Panc1 (cell line): ENCODE measurements at regions not wholly inside any gene's neighbourhood (a gene's known extent, or its start where the extent isn't known, plus 50 kb on each side); places are given as distances from the start of the nearest gene placed in this dataset.

Experiments
- ATAC-seq: fragments of 200-7000 bp; cut with Tn5 transposase; 2 replicates; pipeline ENCODE4 v1.9.1; 2020; ENCODE audit warnings: mild to moderate bottlenecking, moderate library complexity
- BruUV-seq: library from RNA; stranded (reverse); fragments of 400-500 nt; replicated peaks from 2 replicates; lab custom pipeline; 2021; lab: Mats Ljungman, UMichigan
- CTCF ChIA-PET: fragments of 300-600 bp; sonication (Branson Sonifier 250); formaldehyde crosslinking; loops from one replicate; lab custom pipeline; 2022; ENCODE audit warnings: antibody characterized with exemption; lab: Charles Lee
- POLR2A ChIA-PET: fragments of 300-600 bp; sonication (Branson Sonifier 250); formaldehyde crosslinking; loops from one replicate; lab custom pipeline; 2022; ENCODE audit warnings: antibody characterized with exemption; lab: Charles Lee
- DNase-seq: peaks from one replicate; pipeline ENCODE4 v3.0.0-alpha.2; 2010; ENCODE audit warnings: low read depth, low spot score
- H3K27ac ChIP-seq: 2 replicates; pipeline ENCODE4 v1.5.1; 2011; ENCODE audit warnings: mild to moderate bottlenecking, low read length, inconsistent platforms
- H3K27me3 ChIP-seq: fragments of 200-500 bp; sonication (Bioruptor generic); 2 replicates; pipeline ENCODE4 v1.6.0; 2014; ENCODE audit warnings: low read length, inconsistent platforms; ENCODE audit not compliant: control insufficient read depth, insufficient read depth
- H3K36me3 ChIP-seq: fragments of 200-500 bp; sonication (Bioruptor generic); 2 replicates; pipeline ENCODE4 v1.5.1; 2014; ENCODE audit warnings: inconsistent platforms, mild to moderate bottlenecking, low read length, moderate library complexity; ENCODE audit not compliant: control insufficient read depth, insufficient read depth
- H3K4me1 ChIP-seq: 2 replicates; pipeline ENCODE4 v1.5.1; 2011; ENCODE audit warnings: inconsistent platforms, mild to moderate bottlenecking, low read length, moderate library complexity; ENCODE audit not compliant: control insufficient read depth, insufficient read depth
- H3K4me3 ChIP-seq, 2 experiments: 2 replicates each; pipeline ENCODE4 v1.5.1; 2011 to 2012; ENCODE audit warnings: low read depth in 2 of 2, low read length in 2 of 2, mild to moderate bottlenecking in 2 of 2, inconsistent platforms in 1 of 2, moderate library complexity in 1 of 2
- H3K9me3 ChIP-seq: fragments of 200-500 bp; sonication (Bioruptor generic); 2 replicates; pipeline ENCODE4 v1.5.1; 2014; ENCODE audit warnings: low read depth, mild to moderate bottlenecking, inconsistent platforms, low read length, moderate library complexity; ENCODE audit not compliant: control insufficient read depth, insufficient read depth
- POLR2AphosphoS5 ChIP-seq: IDR thresholded peaks from 2 replicates; pipeline ENCODE4 v1.6.1; 2012; ENCODE audit warnings: mild to moderate bottlenecking, low read depth, low read length, moderate library complexity
- SIN3A ChIP-seq: IDR thresholded peaks from 2 replicates; pipeline ENCODE4 v1.6.1; 2012; ENCODE audit warnings: low read depth, mild to moderate bottlenecking, low read length, moderate library complexity, borderline replicate concordance; ENCODE audit not compliant: insufficient read depth
- TCF7L2 ChIP-seq: IDR thresholded peaks from 2 replicates; pipeline ENCODE4 v1.6.1; 2011; ENCODE audit warnings: mild to moderate bottlenecking, low read depth, low read length, inconsistent platforms
- in situ Hi-C: cut with HindIII; loops from 2 replicates; pipeline ENCODE4 v1.10.0; 2016; ENCODE audit warnings: low sequenced_read_pairs, low pct_unique_long_range_greater_than_20kb
- intact Hi-C: fragments of 100-400 bp; cut with micrococcal nuclease; formaldehyde crosslinking; loops from one replicate; pipeline ENCODE4 v1.10.0; 2022; ENCODE audit not compliant: unreplicated experiment
- TF ChIP-seq, protein P1 (sequence below), 2 experiments: IDR thresholded peaks; 2 replicates each; pipeline ENCODE4 v1.6.1; 2011 to 2012; ENCODE audit warnings: low read depth in 2 of 2, control low read depth in 1 of 2, low read length in 1 of 2, mild to moderate bottlenecking in 1 of 2, moderate library complexity in 1 of 2; ENCODE audit not compliant: insufficient read depth in 1 of 2
- TF ChIP-seq, protein P2 (sequence below): fragments of 450-650 bp; IDR thresholded peaks from 2 replicates; pipeline ENCODE4 v1.5.1; 2017; ENCODE audit warnings: mild to moderate bottlenecking

DNA sequence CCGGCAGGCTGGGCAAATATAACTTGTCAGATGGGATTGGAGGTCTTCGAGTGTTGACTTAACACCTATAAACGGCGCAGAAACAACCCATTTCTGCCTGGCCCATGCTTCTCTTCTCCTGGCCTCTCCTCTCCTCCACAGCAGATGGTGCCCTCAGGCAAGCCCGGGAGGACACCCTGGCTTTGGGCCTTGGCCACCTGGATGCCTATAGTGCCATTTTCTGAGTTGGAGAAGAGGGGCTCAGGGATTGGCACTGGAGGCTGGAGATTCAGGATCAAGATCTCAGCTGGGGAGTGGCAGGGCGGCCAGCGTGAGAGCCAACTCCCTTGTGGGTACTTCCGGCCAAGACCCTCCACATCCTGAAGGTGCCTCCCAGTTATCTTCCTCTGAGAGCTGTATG is 211.9 kb upstream of the PMEPA1 start:
- H3K9me3 ChIP-seq: 0 out of 2 replicates have a peak, but pooled peaks cover 3% of the 10 kb centered on the region
- H3K4me3 ChIP-seq: no peak overlapping the region
- H3K4me1 ChIP-seq: no peaks in the 10 kb centered on the region
- no peak for ATAC-seq
- intact Hi-C loops: no loop called here
- no peaks in the 10 kb centered on the region for H3K27me3 ChIP-seq
- no peak overlapping the region for H3K27ac ChIP-seq
- no peak for DNase-seq
- CTCF ChIA-PET: no interaction called here
- TF ChIP-seq, protein P1, sequence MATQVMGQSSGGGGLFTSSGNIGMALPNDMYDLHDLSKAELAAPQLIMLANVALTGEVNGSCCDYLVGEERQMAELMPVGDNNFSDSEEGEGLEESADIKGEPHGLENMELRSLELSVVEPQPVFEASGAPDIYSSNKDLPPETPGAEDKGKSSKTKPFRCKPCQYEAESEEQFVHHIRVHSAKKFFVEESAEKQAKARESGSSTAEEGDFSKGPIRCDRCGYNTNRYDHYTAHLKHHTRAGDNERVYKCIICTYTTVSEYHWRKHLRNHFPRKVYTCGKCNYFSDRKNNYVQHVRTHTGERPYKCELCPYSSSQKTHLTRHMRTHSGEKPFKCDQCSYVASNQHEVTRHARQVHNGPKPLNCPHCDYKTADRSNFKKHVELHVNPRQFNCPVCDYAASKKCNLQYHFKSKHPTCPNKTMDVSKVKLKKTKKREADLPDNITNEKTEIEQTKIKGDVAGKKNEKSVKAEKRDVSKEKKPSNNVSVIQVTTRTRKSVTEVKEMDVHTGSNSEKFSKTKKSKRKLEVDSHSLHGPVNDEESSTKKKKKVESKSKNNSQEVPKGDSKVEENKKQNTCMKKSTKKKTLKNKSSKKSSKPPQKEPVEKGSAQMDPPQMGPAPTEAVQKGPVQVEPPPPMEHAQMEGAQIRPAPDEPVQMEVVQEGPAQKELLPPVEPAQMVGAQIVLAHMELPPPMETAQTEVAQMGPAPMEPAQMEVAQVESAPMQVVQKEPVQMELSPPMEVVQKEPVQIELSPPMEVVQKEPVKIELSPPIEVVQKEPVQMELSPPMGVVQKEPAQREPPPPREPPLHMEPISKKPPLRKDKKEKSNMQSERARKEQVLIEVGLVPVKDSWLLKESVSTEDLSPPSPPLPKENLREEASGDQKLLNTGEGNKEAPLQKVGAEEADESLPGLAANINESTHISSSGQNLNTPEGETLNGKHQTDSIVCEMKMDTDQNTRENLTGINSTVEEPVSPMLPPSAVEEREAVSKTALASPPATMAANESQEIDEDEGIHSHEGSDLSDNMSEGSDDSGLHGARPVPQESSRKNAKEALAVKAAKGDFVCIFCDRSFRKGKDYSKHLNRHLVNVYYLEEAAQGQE (IDR thresholded peaks at IDR 0.05; ENCODE audit: insufficient read depth in 1 of 2, low read depth in 2 of 2, low read length in 1 of 2): no peak
- TF ChIP-seq TCF7L2 (no peak), SIN3A (no peak), POLR2AphosphoS5 (no peak)
- TF ChIP-seq, protein P2, sequence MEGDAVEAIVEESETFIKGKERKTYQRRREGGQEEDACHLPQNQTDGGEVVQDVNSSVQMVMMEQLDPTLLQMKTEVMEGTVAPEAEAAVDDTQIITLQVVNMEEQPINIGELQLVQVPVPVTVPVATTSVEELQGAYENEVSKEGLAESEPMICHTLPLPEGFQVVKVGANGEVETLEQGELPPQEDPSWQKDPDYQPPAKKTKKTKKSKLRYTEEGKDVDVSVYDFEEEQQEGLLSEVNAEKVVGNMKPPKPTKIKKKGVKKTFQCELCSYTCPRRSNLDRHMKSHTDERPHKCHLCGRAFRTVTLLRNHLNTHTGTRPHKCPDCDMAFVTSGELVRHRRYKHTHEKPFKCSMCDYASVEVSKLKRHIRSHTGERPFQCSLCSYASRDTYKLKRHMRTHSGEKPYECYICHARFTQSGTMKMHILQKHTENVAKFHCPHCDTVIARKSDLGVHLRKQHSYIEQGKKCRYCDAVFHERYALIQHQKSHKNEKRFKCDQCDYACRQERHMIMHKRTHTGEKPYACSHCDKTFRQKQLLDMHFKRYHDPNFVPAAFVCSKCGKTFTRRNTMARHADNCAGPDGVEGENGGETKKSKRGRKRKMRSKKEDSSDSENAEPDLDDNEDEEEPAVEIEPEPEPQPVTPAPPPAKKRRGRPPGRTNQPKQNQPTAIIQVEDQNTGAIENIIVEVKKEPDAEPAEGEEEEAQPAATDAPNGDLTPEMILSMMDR: no peak
- in situ Hi-C loops: no loop called here
- H3K36me3 ChIP-seq: no peaks in the 10 kb centered on the region
- no TSS peak for BruUV-seq
- POLR2A ChIA-PET: no interaction called here

GRCh38 chr20:57920971-57921370 is 211.2 kb upstream of the PMEPA1 start:
- Histone ChIP-seq H3K9me3 (no peaks in the 10 kb centered on the region), H3K4me1 (no peaks in the 10 kb centered on the region), H3K27me3 (no peaks in the 10 kb centered on the region), H3K36me3 (no peaks in the 10 kb centered on the region), H3K4me3 (no peak overlapping the region), H3K27ac (no peak overlapping the region)
- ChIA-PET POLR2A (no interaction called here), CTCF (no interaction called here)
- no peak for DNase-seq
- in situ Hi-C loops: no loop called here
- BruUV-seq: no TSS peak
- ATAC-seq: no peak
- TF ChIP-seq SIN3A (no peak), POLR2AphosphoS5 (no peak)
- TF ChIP-seq, protein P1 (IDR thresholded peaks at IDR 0.05; ENCODE audit: insufficient read depth in 1 of 2, low read depth in 2 of 2, low read length in 1 of 2): no peak
- intact Hi-C loops: no loop called here
